RWPE1 (cell line): ENCODE measurements at regions not wholly inside any gene's neighbourhood (a gene's known extent, or its start where the extent isn't known, plus 50 kb on each side); places are given as distances from the start of the nearest gene placed in this dataset.

Experiments
- CTCF ChIA-PET: fragments of 350-600 bp; sonication (Branson Sonifier 250); formaldehyde crosslinking; extraction: SDS; loops from one replicate; lab custom pipeline; 2021; lab: Yijun Ruan, JAX
- POLR2A ChIA-PET: fragments of 400-600 bp; formaldehyde crosslinking; extraction: SDS; loops from one replicate; lab custom pipeline; 2020; ENCODE audit warnings: antibody characterized with exemption; ENCODE audit not compliant: low non-redundant PET; lab: Yijun Ruan, JAX
- DNase-seq: peaks from one replicate; pipeline ENCODE4 v3.0.0; 2012; ENCODE audit warnings: low spot score
- H3K27ac ChIP-seq: fragments of 450-650 bp; 2 replicates; pipeline ENCODE4 v1.5.1; 2017
- TF ChIP-seq, protein P1 (sequence below): fragments of 450-650 bp; conservative IDR thresholded peaks from 2 replicates; pipeline ENCODE4 v1.5.1; 2017; ENCODE audit warnings: low read depth, mild to moderate bottlenecking

DNA sequence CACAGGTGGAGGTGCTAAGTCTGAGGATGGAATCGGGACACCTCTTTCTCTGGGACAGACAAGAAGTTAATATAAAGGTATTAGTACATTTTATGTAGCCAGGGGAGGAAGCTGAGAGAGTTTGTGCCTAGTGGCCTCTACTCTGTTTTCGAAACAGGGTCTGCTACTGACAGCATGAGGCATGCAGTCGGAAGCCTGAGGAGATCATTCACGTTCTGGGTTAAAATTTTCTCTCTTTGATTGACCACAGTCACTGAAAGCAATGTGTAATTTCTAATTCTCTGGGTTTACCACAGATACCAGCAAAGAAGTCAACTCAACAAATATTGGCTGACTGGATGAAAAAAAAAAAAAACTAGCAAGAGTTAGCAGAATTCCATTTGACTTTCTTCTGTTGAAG lies 53.3 kb upstream of the KCTD7 start:
- H3K27ac ChIP-seq, result no peak overlapping the region
- ChIA-PET CTCF (no interaction called here), POLR2A (no interaction called here)

DNA sequence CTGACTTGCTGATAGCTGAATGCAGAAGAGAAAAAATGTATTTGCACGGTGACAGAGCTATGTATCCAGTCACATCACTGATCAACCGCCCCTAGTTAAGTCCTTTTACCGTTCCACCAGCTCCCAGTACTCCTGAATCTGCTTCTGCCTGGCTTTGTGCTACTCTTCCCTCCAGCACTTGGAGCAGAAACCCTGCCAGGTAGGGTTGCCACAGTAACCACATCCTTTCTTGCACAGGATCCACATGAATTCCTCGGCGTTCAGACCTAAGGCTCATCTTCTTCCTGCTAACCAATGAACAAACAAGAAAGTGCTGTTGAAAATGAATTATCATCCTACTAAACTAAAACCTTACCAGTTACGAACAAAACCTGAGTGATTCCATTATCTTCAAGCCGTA lies 52.0 kb upstream of the KCTD7 start:
- CTCF ChIA-PET, result interaction anchor here (0.6 kb wide), 1 partner anchor 12 kb away, joined by 4 read pairs; no protein-coding TSS in a partner anchor
- TF ChIP-seq, protein P1, sequence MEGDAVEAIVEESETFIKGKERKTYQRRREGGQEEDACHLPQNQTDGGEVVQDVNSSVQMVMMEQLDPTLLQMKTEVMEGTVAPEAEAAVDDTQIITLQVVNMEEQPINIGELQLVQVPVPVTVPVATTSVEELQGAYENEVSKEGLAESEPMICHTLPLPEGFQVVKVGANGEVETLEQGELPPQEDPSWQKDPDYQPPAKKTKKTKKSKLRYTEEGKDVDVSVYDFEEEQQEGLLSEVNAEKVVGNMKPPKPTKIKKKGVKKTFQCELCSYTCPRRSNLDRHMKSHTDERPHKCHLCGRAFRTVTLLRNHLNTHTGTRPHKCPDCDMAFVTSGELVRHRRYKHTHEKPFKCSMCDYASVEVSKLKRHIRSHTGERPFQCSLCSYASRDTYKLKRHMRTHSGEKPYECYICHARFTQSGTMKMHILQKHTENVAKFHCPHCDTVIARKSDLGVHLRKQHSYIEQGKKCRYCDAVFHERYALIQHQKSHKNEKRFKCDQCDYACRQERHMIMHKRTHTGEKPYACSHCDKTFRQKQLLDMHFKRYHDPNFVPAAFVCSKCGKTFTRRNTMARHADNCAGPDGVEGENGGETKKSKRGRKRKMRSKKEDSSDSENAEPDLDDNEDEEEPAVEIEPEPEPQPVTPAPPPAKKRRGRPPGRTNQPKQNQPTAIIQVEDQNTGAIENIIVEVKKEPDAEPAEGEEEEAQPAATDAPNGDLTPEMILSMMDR, result no peak
- no peak overlapping the region for H3K27ac ChIP-seq
- POLR2A ChIA-PET, result no interaction called here
- DNase-seq, result no peak

More for the DNA sequence above, 53.3 kb upstream of the KCTD7 start:
- TF ChIP-seq, protein P1, result no peak
- no peak for DNase-seq
